ENCODE measurements at regions not wholly inside any gene's neighbourhood (a gene's known extent, or its start where the extent isn't known, plus 50 kb on each side); places are given as distances from the start of the nearest gene placed in this dataset.
A peak's percentile ranks its signal among the peaks of the same experiment; 100 is the strongest.

GRCh38 chr20:50267866-50268219 is 77.2 kb downstream of the CEBPB start:
- no peak for TF ChIP-seq EZH2 (IDR thresholded peaks at IDR 0.05; ENCODE audit: low read depth)
- 0 out of 2 replicates have a peak, but pooled peaks have one; percentile 15 for TF ChIP-seq CTCF (conservative IDR thresholded peaks at IDR 0.05)
- H3K79me2 ChIP-seq (ENCODE audit: low read depth) = no peaks in the 10 kb centered on the region
- H3K27me3 ChIP-seq (ENCODE audit: insufficient read depth, low read depth) = no peaks in the 10 kb centered on the region
- H3K27ac ChIP-seq = peak overlapping the region; percentile 84
- H3K4me2 ChIP-seq = peak overlapping the region; percentile 59
- H3F3A ChIP-seq (ENCODE audit: insufficient read depth, low read depth) = peaks cover 48% of the 10 kb centered on the region
- intact Hi-C loops (cut with micrococcal nuclease; ENCODE audit: unreplicated experiment) = loop anchor here (1.0 to 5.0 kb wide), 3 partner anchors 17 to 194 kb away; partner anchors contain the start of gene CEBPB
- POLR2A ChIA-PET (ENCODE audit: unreplicated experiment) = interaction anchor here (0.6 kb wide), 1 partner anchor 25 kb away, joined by 3 read pairs; no protein-coding TSS in a partner anchor
- peaks cover 45% of the 10 kb centered on the region for H3K4me1 ChIP-seq (replicated peaks; ENCODE audit: insufficient read depth)
- BruUV-seq (replicated peaks) = TSS peak; percentile 31
- H3K9me3 ChIP-seq (ENCODE audit: insufficient read depth, low read depth) = no peaks in the 10 kb centered on the region
- no peaks in the 10 kb centered on the region for H4K20me1 ChIP-seq (ENCODE audit: insufficient read depth)
- no peaks in the 10 kb centered on the region for H3K9me2 ChIP-seq (ENCODE audit: insufficient read depth)
- H3K4me3 ChIP-seq = peak overlapping the region; percentile 0; the same call in 1 of the 2 replicates
- DNase-seq = no peak
- no peaks in the 10 kb centered on the region for H3K36me3 ChIP-seq (ENCODE audit: low read depth)
- CTCF ChIA-PET = interaction anchor here (0.6 kb wide), 2 partner anchors 80 to 186 kb away, joined by 3 to 6 read pairs; no protein-coding TSS in a partner anchor
- H2AFZ ChIP-seq = no peak overlapping the region

- POLR2A ChIA-PET (ENCODE audit: unreplicated experiment) = no interaction called here
- Histone ChIP-seq H3K9me2 (ENCODE audit: insufficient read depth) (no peaks in the 10 kb centered on the region), H3K4me3 (no peak overlapping the region), H4K20me1 (ENCODE audit: insufficient read depth) (no peaks in the 10 kb centered on the region), H3K4me2 (no peak overlapping the region), H3K9me3 (ENCODE audit: insufficient read depth, low read depth) (no peaks in the 10 kb centered on the region), H3K27ac (no peak overlapping the region), H3K4me1 (replicated peaks; ENCODE audit: insufficient read depth) (peaks cover 45% of the 10 kb centered on the region), H3K36me3 (ENCODE audit: low read depth) (no peaks in the 10 kb centered on the region), H2AFZ (no peak overlapping the region), H3F3A (ENCODE audit: insufficient read depth, low read depth) (peaks cover 46% of the 10 kb centered on the region), H3K79me2 (ENCODE audit: low read depth) (no peaks in the 10 kb centered on the region), H3K27me3 (ENCODE audit: insufficient read depth, low read depth) (no peaks in the 10 kb centered on the region)
- no TSS peak for BruUV-seq (replicated peaks)
- CTCF ChIA-PET = interaction anchor here (0.6 to 0.7 kb wide), 2 partner anchors 13 to 15 kb away, joined by 5 to 13 read pairs; no protein-coding TSS in a partner anchor
- intact Hi-C loops (cut with micrococcal nuclease; ENCODE audit: unreplicated experiment) = loop anchor here (5.0 kb wide), 1 partner anchor 193 kb away; no protein-coding TSS in a partner anchor
- DNase-seq = no peak
- TF ChIP-seq EZH2 (IDR thresholded peaks at IDR 0.05; ENCODE audit: low read depth) = no peak
- TF ChIP-seq CTCF (conservative IDR thresholded peaks at IDR 0.05) = no peak
These were observed 78.7 kb downstream of the CEBPB start for GRCh38 chr20:50269091-50270033.

- Histone ChIP-seq H3K9me3 (ENCODE audit: insufficient read depth, low read depth) (no peaks in the 10 kb centered on the region), H3K27me3 (ENCODE audit: insufficient read depth, low read depth) (no peaks in the 10 kb centered on the region), H4K20me1 (ENCODE audit: insufficient read depth) (no peaks in the 10 kb centered on the region), H3K4me3 (no peak overlapping the region), H3K79me2 (ENCODE audit: low read depth) (no peaks in the 10 kb centered on the region), H3K27ac (no peak overlapping the region), H3K9me2 (ENCODE audit: insufficient read depth) (no peaks in the 10 kb centered on the region), H3K4me1 (replicated peaks; ENCODE audit: insufficient read depth) (peaks cover 45% of the 10 kb centered on the region), H2AFZ (no peak overlapping the region), H3K36me3 (ENCODE audit: low read depth) (no peaks in the 10 kb centered on the region), H3F3A (ENCODE audit: insufficient read depth, low read depth) (peaks cover 47% of the 10 kb centered on the region), H3K4me2 (no peak overlapping the region)
- DNase-seq = no peak
- CTCF ChIA-PET = interaction anchor here (0.6 kb wide), 1 partner anchor 14 kb away, joined by 5 read pairs; no protein-coding TSS in a partner anchor
- POLR2A ChIA-PET (ENCODE audit: unreplicated experiment) = no interaction called here
- BruUV-seq (replicated peaks) = no TSS peak
- intact Hi-C loops (cut with micrococcal nuclease; ENCODE audit: unreplicated experiment) = no loop called here
- TF ChIP-seq CTCF (conservative IDR thresholded peaks at IDR 0.05) (no peak), EZH2 (IDR thresholded peaks at IDR 0.05; ENCODE audit: low read depth) (no peak)
These were observed 79.4 kb downstream of the CEBPB start for GRCh38 chr20:50270034-50270395.

Measured in PC-9 (cell line).